ENCODE measurements at regions not wholly inside any gene's neighbourhood (a gene's known extent, or its start where the extent isn't known, plus 50 kb on each side); places are given as distances from the start of the nearest gene placed in this dataset.

GRCh38 chr2:7929281-7929680 is 752.6 kb upstream of the ID2 start:
- no peak overlapping the region for H3K27ac Mint-ChIP-seq (ENCODE audit: unreplicated experiment)
- no peaks in the 10 kb centered on the region for H3K36me3 Mint-ChIP-seq (ENCODE audit: unreplicated experiment)
- peaks cover 2% of the 10 kb centered on the region for H3K27me3 Mint-ChIP-seq (ENCODE audit: unreplicated experiment)
- peaks cover 5% of the 10 kb centered on the region for H3K4me1 Mint-ChIP-seq (ENCODE audit: low read depth, unreplicated experiment)
- TF ChIP-seq CTCF (IDR thresholded peaks at IDR 0.05; ENCODE audit: partially characterized antibody, unreplicated experiment): no peak
- H3K9me3 Mint-ChIP-seq (ENCODE audit: unreplicated experiment): no peaks in the 10 kb centered on the region
- no peak overlapping the region for H3K4me3 Mint-ChIP-seq (ENCODE audit: unreplicated experiment)
- no peak for DNase-seq

GRCh38 chr2:7930800-7931635 is 750.8 kb upstream of the ID2 start:
- no peak overlapping the region for H3K27ac Mint-ChIP-seq (ENCODE audit: unreplicated experiment)
- H3K9me3 Mint-ChIP-seq (ENCODE audit: unreplicated experiment): no peaks in the 10 kb centered on the region
- H3K36me3 Mint-ChIP-seq (ENCODE audit: unreplicated experiment): no peaks in the 10 kb centered on the region
- H3K4me1 Mint-ChIP-seq (ENCODE audit: low read depth, unreplicated experiment): peaks cover 5% of the 10 kb centered on the region
- DNase-seq: no peak
- no peak for TF ChIP-seq CTCF (IDR thresholded peaks at IDR 0.05; ENCODE audit: partially characterized antibody, unreplicated experiment)
- peaks cover 2% of the 10 kb centered on the region for H3K27me3 Mint-ChIP-seq (ENCODE audit: unreplicated experiment)
- H3K4me3 Mint-ChIP-seq (ENCODE audit: unreplicated experiment): no peak overlapping the region

GRCh38 chr2:7931808-7932207 is 750.0 kb upstream of the ID2 start:
- Mint-ChIP-seq H3K4me1 (ENCODE audit: low read depth, unreplicated experiment) (peaks cover 5% of the 10 kb centered on the region), H3K36me3 (ENCODE audit: unreplicated experiment) (no peaks in the 10 kb centered on the region), H3K27me3 (ENCODE audit: unreplicated experiment) (peaks cover 2% of the 10 kb centered on the region), H3K4me3 (ENCODE audit: unreplicated experiment) (no peak overlapping the region), H3K27ac (ENCODE audit: unreplicated experiment) (no peak overlapping the region), H3K9me3 (ENCODE audit: unreplicated experiment) (no peaks in the 10 kb centered on the region)
- TF ChIP-seq CTCF (IDR thresholded peaks at IDR 0.05; ENCODE audit: partially characterized antibody, unreplicated experiment): no peak
- DNase-seq: no peak

GRCh38 chr2:7933672-7934071 is 748.2 kb upstream of the ID2 start:
- no peak for DNase-seq
- H3K27ac Mint-ChIP-seq (ENCODE audit: unreplicated experiment): no peak overlapping the region
- peaks cover 5% of the 10 kb centered on the region for H3K4me1 Mint-ChIP-seq (ENCODE audit: low read depth, unreplicated experiment)
- H3K9me3 Mint-ChIP-seq (ENCODE audit: unreplicated experiment): no peaks in the 10 kb centered on the region
- no peak overlapping the region for H3K4me3 Mint-ChIP-seq (ENCODE audit: unreplicated experiment)
- no peak for TF ChIP-seq CTCF (IDR thresholded peaks at IDR 0.05; ENCODE audit: partially characterized antibody, unreplicated experiment)
- no peaks in the 10 kb centered on the region for H3K36me3 Mint-ChIP-seq (ENCODE audit: unreplicated experiment)
- no peaks in the 10 kb centered on the region for H3K27me3 Mint-ChIP-seq (ENCODE audit: unreplicated experiment)

- Mint-ChIP-seq H3K4me3 (ENCODE audit: unreplicated experiment) (no peak overlapping the region), H3K36me3 (ENCODE audit: unreplicated experiment) (no peaks in the 10 kb centered on the region), H3K4me1 (ENCODE audit: low read depth, unreplicated experiment) (peaks cover under 1% of the 10 kb centered on the region), H3K27ac (ENCODE audit: unreplicated experiment) (no peak overlapping the region), H3K27me3 (ENCODE audit: unreplicated experiment) (no peaks in the 10 kb centered on the region), H3K9me3 (ENCODE audit: unreplicated experiment) (no peaks in the 10 kb centered on the region)
- no peak for TF ChIP-seq CTCF (IDR thresholded peaks at IDR 0.05; ENCODE audit: partially characterized antibody, unreplicated experiment)
- no peak for DNase-seq
Observed at GRCh38 chr2:7934476-7934875, 747.4 kb upstream of the ID2 start.
